ENCODE measurements at regions not wholly inside any gene's neighbourhood (a gene's known extent, or its start where the extent isn't known, plus 50 kb on each side); places are given as distances from the start of the nearest gene placed in this dataset.

DNA sequence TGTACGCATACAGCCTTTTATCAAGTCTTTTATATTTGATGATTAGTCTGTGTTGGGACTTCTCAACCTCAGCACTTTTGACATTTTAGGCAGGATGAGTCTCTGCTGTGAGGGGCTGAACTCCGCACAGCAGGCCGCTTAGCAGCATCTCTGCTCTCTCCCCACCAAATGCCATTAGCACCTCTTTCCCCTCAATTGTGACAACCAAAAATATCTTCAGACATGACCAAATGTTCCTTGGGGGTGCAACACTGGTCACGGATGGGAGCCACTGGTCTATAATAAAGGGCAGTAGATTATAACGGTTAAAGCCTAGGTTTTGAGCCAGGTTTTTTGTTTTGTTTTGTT is 109.7 kb upstream of the LRIG1 start:
- Mint-ChIP-seq H3K4me3 (ENCODE audit: unreplicated experiment) (no peak overlapping the region), H3K36me3 (ENCODE audit: insufficient read depth, unreplicated experiment) (no peaks in the 10 kb centered on the region), H3K9me3 (ENCODE audit: unreplicated experiment) (no peaks in the 10 kb centered on the region), H3K27ac (ENCODE audit: unreplicated experiment) (no peak overlapping the region), H3K4me1 (ENCODE audit: low read depth, unreplicated experiment) (peaks cover 6% of the 10 kb centered on the region), H3K27me3 (ENCODE audit: insufficient read depth, unreplicated experiment) (no peaks in the 10 kb centered on the region)
- H3K4me1 ChIP-seq: peaks cover 3% of the 10 kb centered on the region; the same call in 1 of the 2 replicates
- no peak overlapping the region for H3K4me3 ChIP-seq (ENCODE audit: low read depth, low read length)
- CTCF ChIA-PET: no interaction called here
- POLR2A ChIA-PET: no interaction called here
- intact Hi-C loops (cut with micrococcal nuclease; ENCODE audit: unreplicated experiment): no loop called here
- no peak for DNase-seq
- TF ChIP-seq, protein P1, sequence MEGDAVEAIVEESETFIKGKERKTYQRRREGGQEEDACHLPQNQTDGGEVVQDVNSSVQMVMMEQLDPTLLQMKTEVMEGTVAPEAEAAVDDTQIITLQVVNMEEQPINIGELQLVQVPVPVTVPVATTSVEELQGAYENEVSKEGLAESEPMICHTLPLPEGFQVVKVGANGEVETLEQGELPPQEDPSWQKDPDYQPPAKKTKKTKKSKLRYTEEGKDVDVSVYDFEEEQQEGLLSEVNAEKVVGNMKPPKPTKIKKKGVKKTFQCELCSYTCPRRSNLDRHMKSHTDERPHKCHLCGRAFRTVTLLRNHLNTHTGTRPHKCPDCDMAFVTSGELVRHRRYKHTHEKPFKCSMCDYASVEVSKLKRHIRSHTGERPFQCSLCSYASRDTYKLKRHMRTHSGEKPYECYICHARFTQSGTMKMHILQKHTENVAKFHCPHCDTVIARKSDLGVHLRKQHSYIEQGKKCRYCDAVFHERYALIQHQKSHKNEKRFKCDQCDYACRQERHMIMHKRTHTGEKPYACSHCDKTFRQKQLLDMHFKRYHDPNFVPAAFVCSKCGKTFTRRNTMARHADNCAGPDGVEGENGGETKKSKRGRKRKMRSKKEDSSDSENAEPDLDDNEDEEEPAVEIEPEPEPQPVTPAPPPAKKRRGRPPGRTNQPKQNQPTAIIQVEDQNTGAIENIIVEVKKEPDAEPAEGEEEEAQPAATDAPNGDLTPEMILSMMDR (IDR thresholded peaks at IDR 0.05; ENCODE audit: insufficient read depth in 1 of 2, low read depth in 1 of 2, low read length in 1 of 2, severe bottlenecking in 1 of 2, unreplicated experiment in 1 of 2): no peak
- H3K9me3 ChIP-seq: no peaks in the 10 kb centered on the region; the same call in 1 of the 2 replicates
- no peaks in the 10 kb centered on the region for H3K36me3 ChIP-seq (ENCODE audit: control insufficient read depth, insufficient read depth, low read length)
- BruUV-seq (replicated peaks): no TSS peak
- no peaks in the 10 kb centered on the region for H3K27me3 ChIP-seq (replicated peaks; ENCODE audit: control insufficient read depth, insufficient read depth, low read length)

DNA sequence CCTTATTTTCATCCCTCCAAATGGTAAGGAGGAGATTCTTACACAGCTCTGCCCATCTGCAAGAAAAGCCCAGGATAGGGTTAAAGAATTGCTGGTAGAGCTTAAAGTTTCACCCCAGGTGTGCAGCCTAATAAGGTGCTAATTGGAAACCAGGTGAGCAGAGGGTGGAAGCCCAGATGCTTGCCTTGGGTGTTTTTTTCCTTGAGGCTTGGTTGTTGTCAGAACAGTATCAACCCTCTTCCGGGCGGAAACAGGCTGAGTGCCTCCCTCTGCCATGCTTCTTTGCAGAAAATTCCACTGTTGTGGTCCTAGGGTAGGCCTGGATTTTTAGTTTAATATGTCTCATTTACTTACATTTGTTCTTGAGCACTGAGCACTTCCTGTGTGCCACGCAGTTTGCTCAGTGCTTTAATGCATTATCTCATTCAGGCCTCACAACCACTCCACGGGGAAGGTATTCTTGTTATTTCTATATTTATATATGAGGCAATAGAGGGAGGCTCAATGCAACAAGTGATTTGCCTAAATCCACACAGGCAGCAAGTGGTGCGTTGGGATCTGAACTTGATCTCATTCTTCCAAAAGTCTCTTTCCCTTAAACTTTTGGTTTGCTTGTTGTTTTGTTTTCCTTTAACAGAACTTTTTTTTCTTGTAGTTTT is 115.0 kb upstream of the LRIG1 start:
- Histone ChIP-seq H3K4me1 (no peaks in the 10 kb centered on the region), H3K4me3 (ENCODE audit: low read depth, low read length) (no peak overlapping the region), H3K27me3 (replicated peaks; ENCODE audit: control insufficient read depth, insufficient read depth, low read length) (no peaks in the 10 kb centered on the region), H3K9me3 (no peaks in the 10 kb centered on the region), H3K36me3 (ENCODE audit: control insufficient read depth, insufficient read depth, low read length) (no peaks in the 10 kb centered on the region)
- Mint-ChIP-seq H3K4me3 (ENCODE audit: unreplicated experiment) (no peak overlapping the region), H3K36me3 (ENCODE audit: insufficient read depth, unreplicated experiment) (no peaks in the 10 kb centered on the region), H3K27me3 (ENCODE audit: insufficient read depth, unreplicated experiment) (no peaks in the 10 kb centered on the region), H3K9me3 (ENCODE audit: unreplicated experiment) (no peaks in the 10 kb centered on the region), H3K27ac (ENCODE audit: unreplicated experiment) (no peak overlapping the region), H3K4me1 (ENCODE audit: low read depth, unreplicated experiment) (no peaks in the 10 kb centered on the region)
- intact Hi-C loops (cut with micrococcal nuclease; ENCODE audit: unreplicated experiment): no loop called here
- TF ChIP-seq, protein P1 (IDR thresholded peaks at IDR 0.05; ENCODE audit: insufficient read depth in 1 of 2, low read depth in 1 of 2, low read length in 1 of 2, severe bottlenecking in 1 of 2, unreplicated experiment in 1 of 2): no peak
- DNase-seq: no peak
- BruUV-seq (replicated peaks): no TSS peak
- ChIA-PET CTCF (no interaction called here), POLR2A (no interaction called here)

DNA sequence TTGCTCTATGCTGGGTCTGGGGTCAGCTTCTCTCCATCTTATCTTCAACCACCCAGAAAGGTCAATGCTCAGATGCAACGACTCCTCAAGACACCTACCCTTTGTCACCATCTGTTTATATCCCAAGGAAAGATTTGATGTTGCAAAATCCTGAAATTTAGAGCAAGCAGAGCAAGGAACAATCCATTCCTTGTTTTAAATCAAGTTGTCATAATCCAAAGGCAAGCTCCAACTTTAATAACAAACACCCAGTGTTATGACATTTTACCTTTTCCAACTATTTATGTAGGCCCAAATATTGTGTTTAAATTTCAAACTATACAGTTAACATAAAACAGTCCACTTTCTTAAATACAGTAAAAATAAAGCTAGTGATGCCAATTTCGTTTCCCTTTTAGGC is 116.5 kb upstream of the LRIG1 start:
- Histone ChIP-seq H3K9me3 (no peaks in the 10 kb centered on the region), H3K4me3 (ENCODE audit: low read depth, low read length) (no peak overlapping the region), H3K4me1 (no peaks in the 10 kb centered on the region), H3K27me3 (replicated peaks; ENCODE audit: control insufficient read depth, insufficient read depth, low read length) (no peaks in the 10 kb centered on the region), H3K36me3 (ENCODE audit: control insufficient read depth, insufficient read depth, low read length) (no peaks in the 10 kb centered on the region)
- Mint-ChIP-seq H3K36me3 (ENCODE audit: insufficient read depth, unreplicated experiment) (no peaks in the 10 kb centered on the region), H3K9me3 (ENCODE audit: unreplicated experiment) (no peaks in the 10 kb centered on the region), H3K27ac (ENCODE audit: unreplicated experiment) (no peak overlapping the region), H3K4me3 (ENCODE audit: unreplicated experiment) (no peak overlapping the region), H3K4me1 (ENCODE audit: low read depth, unreplicated experiment) (no peaks in the 10 kb centered on the region), H3K27me3 (ENCODE audit: insufficient read depth, unreplicated experiment) (no peaks in the 10 kb centered on the region)
- intact Hi-C loops (cut with micrococcal nuclease; ENCODE audit: unreplicated experiment): no loop called here
- TF ChIP-seq, protein P1 (IDR thresholded peaks at IDR 0.05; ENCODE audit: insufficient read depth in 1 of 2, low read depth in 1 of 2, low read length in 1 of 2, severe bottlenecking in 1 of 2, unreplicated experiment in 1 of 2): no peak
- no TSS peak for BruUV-seq (replicated peaks)
- POLR2A ChIA-PET: no interaction called here
- CTCF ChIA-PET: no interaction called here
- no peak for DNase-seq
